ENCODE measurements at regions not wholly inside any gene's neighbourhood (a gene's known extent, or its start where the extent isn't known, plus 50 kb on each side); places are given as distances from the start of the nearest gene placed in this dataset.
A peak's percentile ranks its signal among the peaks of the same experiment; 100 is the strongest.

DNA sequence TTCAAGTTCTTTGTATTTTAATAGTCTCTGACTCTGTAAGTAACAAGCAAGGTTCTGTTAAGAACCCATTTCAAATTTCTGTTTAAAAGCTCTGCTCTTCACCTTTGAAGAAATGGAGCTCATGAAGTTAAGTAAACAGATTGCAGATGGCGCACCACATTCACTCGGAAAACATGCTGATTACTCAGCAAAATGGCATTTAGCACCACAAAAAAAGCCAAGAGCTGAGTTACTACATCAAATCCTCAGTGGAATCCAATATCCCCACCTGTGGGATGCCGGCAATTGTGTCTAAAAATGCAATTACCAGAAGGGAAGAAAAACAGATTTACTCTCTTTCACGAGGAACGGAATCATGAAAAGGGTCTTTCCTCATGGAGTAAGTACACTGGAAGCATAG lies 758.0 kb downstream of the NTRK3 start:
- H3K4me2 ChIP-seq (ENCODE audit: insufficient read depth in 1 of 2, low read depth in 2 of 2, low read length in 2 of 2) = no peak overlapping the region
- H3K27ac ChIP-seq (ENCODE audit: low read depth, low read length) = no peak overlapping the region
- no peak overlapping the region for H4K91ac ChIP-seq (replicated peaks; ENCODE audit: insufficient read length, low read length)
- H3K18ac ChIP-seq (ENCODE audit: extremely low read depth, low read length) = no peak overlapping the region
- no peaks in the 10 kb centered on the region for H3K79me2 ChIP-seq (ENCODE audit: control insufficient read depth in 1 of 2, insufficient read depth in 2 of 2, low read length in 2 of 2)
- no peak overlapping the region for H4K8ac ChIP-seq (ENCODE audit: extremely low read depth, insufficient read depth, low read length)
- no peak overlapping the region for H3K56ac ChIP-seq (replicated peaks; ENCODE audit: insufficient read length, low read depth, low read length)
- no peaks in the 10 kb centered on the region for H3K4me1 ChIP-seq (replicated peaks in 1 of 4; ENCODE audit: control insufficient read depth in 3 of 4, insufficient read depth in 4 of 4, low read length in 3 of 4)
- no peak overlapping the region for H3K23ac ChIP-seq (ENCODE audit: insufficient read length)
- H4K20me1 ChIP-seq (replicated peaks in 1 of 2; ENCODE audit: control insufficient read depth in 1 of 2, insufficient read depth in 2 of 2, low read length in 2 of 2) = no peaks in the 10 kb centered on the region
- no peaks in the 10 kb centered on the region for H3K23me2 ChIP-seq (ENCODE audit: low read depth, low read length)
- POLR2A ChIA-PET (ENCODE audit: partially characterized antibody) = no interaction called here
- H2AFZ ChIP-seq (ENCODE audit: low read length) = peak overlapping the region; percentile 72; the same call in 1 of the 2 replicates
- H2BK5ac ChIP-seq (ENCODE audit: low read depth, low read length) = no peak overlapping the region
- H3K27me3 ChIP-seq (replicated peaks in 1 of 4; ENCODE audit: control insufficient read depth in 3 of 4, extremely low read depth in 1 of 4, insufficient read depth in 3 of 4, low read length in 3 of 4) = no peaks in the 10 kb centered on the region
- H3K36me3 ChIP-seq (ENCODE audit: control insufficient read depth in 2 of 4, insufficient read depth in 4 of 4, low read length in 3 of 4) = no peaks in the 10 kb centered on the region
- no peak overlapping the region for H2BK120ac ChIP-seq (replicated peaks; ENCODE audit: low read depth, low read length)
- no peak for DNase-seq (ENCODE audit: low read depth in 1 of 2, low spot score in 2 of 2)
- no peak overlapping the region for H4K5ac ChIP-seq (ENCODE audit: insufficient read length, low read depth, low read length)
- no peak overlapping the region for H3K4ac ChIP-seq (replicated peaks; ENCODE audit: insufficient read length, low read depth, low read length)
- CTCF ChIA-PET (ENCODE audit: partially characterized antibody) = interaction anchor here (1.0 to 1.1 kb wide), 2 partner anchors 20 to 276 kb away, joined by 3 read pairs; no protein-coding TSS in a partner anchor
- H3K9me3 ChIP-seq (ENCODE audit: insufficient read depth in 2 of 2, low read depth in 1 of 2, low read length in 1 of 2) = no peaks in the 10 kb centered on the region
- no peak overlapping the region for H3K9ac ChIP-seq (replicated peaks in 1 of 4; ENCODE audit: extremely low read depth in 1 of 4, low read depth in 3 of 4, low read length in 3 of 4)
- H2AK5ac ChIP-seq (ENCODE audit: low read depth, low read length) = no peak overlapping the region
- FAIRE-seq = no peak
- no peak overlapping the region for H3K14ac ChIP-seq (ENCODE audit: insufficient read length)
- H3K4me3 ChIP-seq (ENCODE audit: extremely low read depth in 1 of 4, insufficient read depth in 2 of 4, low read depth in 3 of 4, low read length in 4 of 4) = no peak overlapping the region
- H2BK15ac ChIP-seq (ENCODE audit: low read length) = no peak overlapping the region
- no peaks in the 10 kb centered on the region for H3K79me1 ChIP-seq (ENCODE audit: low read depth, low read length)
- no peak overlapping the region for H2BK12ac ChIP-seq (ENCODE audit: low read depth, low read length)
- 92% methylated on average over 5 of the region's 5 CpGs; no CpG with 5 or more reads in 1 of the 2 experiments for WGBS, 2 experiments (ENCODE audit: extremely low coverage in 1 of 2, insufficient coverage in 1 of 2, insufficient read length in 1 of 2, insufficient replicate concordance in 2 of 2, low coverage in 1 of 2, low lambda C conversion rate in 2 of 2, missing lambda C conversion rate in 1 of 2)
- no peak overlapping the region for H2BK20ac ChIP-seq (ENCODE audit: low read length)
- TF ChIP-seq, protein P1, sequence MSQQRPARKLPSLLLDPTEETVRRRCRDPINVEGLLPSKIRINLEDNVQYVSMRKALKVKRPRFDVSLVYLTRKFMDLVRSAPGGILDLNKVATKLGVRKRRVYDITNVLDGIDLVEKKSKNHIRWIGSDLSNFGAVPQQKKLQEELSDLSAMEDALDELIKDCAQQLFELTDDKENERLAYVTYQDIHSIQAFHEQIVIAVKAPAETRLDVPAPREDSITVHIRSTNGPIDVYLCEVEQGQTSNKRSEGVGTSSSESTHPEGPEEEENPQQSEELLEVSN (IDR thresholded peaks at IDR 0.05) = no peak
- TF ChIP-seq RFX5 (IDR thresholded peaks at IDR 0.05; ENCODE audit: borderline replicate concordance, low read depth, low read length) (no peak), CBX5 (IDR thresholded peaks at IDR 0.05; ENCODE audit: low read depth, low read length) (no peak), KDM1A (IDR thresholded peaks at IDR 0.05; ENCODE audit: borderline replicate concordance, low read length) (no peak)
